Esophagus muscularis mucosa (tissue), 4 donors: ENCODE measurements at regions not wholly inside any gene's neighbourhood (a gene's known extent, or its start where the extent isn't known, plus 50 kb on each side); places are given as distances from the start of the nearest gene placed in this dataset.

Source experiments
- DNase-seq: peaks from one replicate; pipeline ENCODE4 v3.0.0-alpha.2; 2017; ENCODE audit errors: extremely low spot score
- H3K27ac ChIP-seq, 4 donors: fragments of 200-600 bp; sonication (generic); replicated peaks in 1 of 4; 1 replicate in 3 of 4; 2 replicates in 1 of 4; pipeline ENCODE4 v1.5.1; 2016 to 2019; ENCODE audit warnings: mild to moderate bottlenecking in 1 of 4
- H3K27me3 ChIP-seq, 4 donors: fragments of 200-600 bp; sonication (generic); one replicate each; pipeline versions ENCODE4 v1.5.1 to v1.6.0; 2016 to 2019
- H3K36me3 ChIP-seq, 4 donors: fragments of 200-600 bp; sonication (generic); one replicate each; pipeline ENCODE4 v1.5.1; 2016 to 2019
- H3K4me1 ChIP-seq, 4 donors: fragments of 200-600 bp; sonication (generic); one replicate each; pipeline ENCODE4 v1.5.1; 2016 to 2019
- H3K4me3 ChIP-seq, 4 donors: fragments of 200-600 bp; sonication (generic); 1 replicate in 2 of 4; 2 replicates in 2 of 4; pipeline ENCODE4 v1.5.1; 2016 to 2019; ENCODE audit warnings: mild to moderate bottlenecking in 4 of 4, moderate library complexity in 1 of 4
- H3K9me3 ChIP-seq, 4 donors: fragments of 200-600 bp; sonication (generic); 1 replicate in 3 of 4; 2 replicates in 1 of 4; pipeline ENCODE4 v1.5.1; 2016 to 2019
- CTCF ChIP-seq, 3 experiments: fragments of 200-600 bp in 2 of 3; fragments of 450-650 bp in 1 of 3; sonication (generic) in 2 of 3; IDR thresholded peaks; one replicate each; pipeline ENCODE4 v1.5.1; 2017 to 2019; ENCODE audit warnings: antibody characterized with exemption in 3 of 3, mild to moderate bottlenecking in 2 of 3, moderate library complexity in 1 of 3
- EP300 ChIP-seq: sonication (generic); formaldehyde crosslinking; IDR thresholded peaks from one replicate; pipeline ENCODE4 v1.6.1; 2017; ENCODE audit warnings: antibody characterized with exemption
- POLR2A ChIP-seq: fragments of 450-650 bp; IDR thresholded peaks from one replicate; pipeline ENCODE4 v1.6.1; 2017; ENCODE audit warnings: antibody characterized with exemption, moderate library complexity, mild to moderate bottlenecking, low read depth
- POLR2AphosphoS5 ChIP-seq, 2 donors: sonication (generic); formaldehyde crosslinking; IDR thresholded peaks; one replicate each; pipeline ENCODE4 v1.6.1; 2017; ENCODE audit warnings: antibody characterized with exemption in 2 of 2
- WGBS: methylation state at CpG from one replicate; pipeline ENCODE4 v1.1.5; 2018; 5-methylcytosine and 5-hydroxymethylcytosine counted together
- intact Hi-C: fragments of 100-400 bp; cut with DNase I; formaldehyde crosslinking; loops from one replicate; pipeline ENCODE4 v1.15.1; 2023

GRCh38 chr18:46271488-46271887 lies 167.3 kb downstream of the HAUS1 start:
- Histone ChIP-seq H3K27me3 (no peaks in the 10 kb centered on the region), H3K4me1 (peaks cover 0 to 8% (median 0%) of the 10 kb centered on the region in 4 donors), H3K9me3 (no peaks in the 10 kb centered on the region), H3K4me3 (no peak overlapping the region), H3K27ac (no peak overlapping the region), H3K36me3 (peaks cover 0 to 10% (median 0%) of the 10 kb centered on the region in 4 donors)
- no peak for DNase-seq
- intact Hi-C loops: no loop called here
- TF ChIP-seq EP300 (no peak), POLR2A (no peak), CTCF (IDR thresholded peaks at IDR 0.05) (no peak), POLR2AphosphoS5 (IDR thresholded peaks at IDR 0.05) (no peak)
- WGBS: 92% methylated on average over 2 of the region's 2 CpGs

GRCh38 chr18:46273861-46274260 lies 169.7 kb downstream of the HAUS1 start:
- H3K4me1 ChIP-seq: peaks cover 0 to 15% (median 1%) of the 10 kb centered on the region in 4 donors
- TF ChIP-seq POLR2A: no peak
- no peak for TF ChIP-seq EP300
- TF ChIP-seq CTCF (IDR thresholded peaks at IDR 0.05): no peak
- TF ChIP-seq POLR2AphosphoS5 (IDR thresholded peaks at IDR 0.05): no peak
- H3K27ac ChIP-seq: no peak overlapping the region
- no peaks in the 10 kb centered on the region for H3K36me3 ChIP-seq
- H3K4me3 ChIP-seq: no peak overlapping the region
- no CpG with 5 or more reads among the region's 1 CpG for WGBS
- no peaks in the 10 kb centered on the region for H3K9me3 ChIP-seq
- no peaks in the 10 kb centered on the region for H3K27me3 ChIP-seq
- DNase-seq: no peak
- intact Hi-C loops: no loop called here

GRCh38 chr18:46274266-46274665 lies 170.1 kb downstream of the HAUS1 start:
- WGBS: 74% methylated on average over 1 of the region's 1 CpG
- no peak for DNase-seq
- Histone ChIP-seq H3K36me3 (no peaks in the 10 kb centered on the region), H3K27ac (no peak overlapping the region), H3K27me3 (no peaks in the 10 kb centered on the region), H3K4me1 (peaks cover 0 to 12% (median 1%) of the 10 kb centered on the region in 4 donors), H3K9me3 (no peaks in the 10 kb centered on the region), H3K4me3 (no peak overlapping the region)
- intact Hi-C loops: no loop called here
- TF ChIP-seq EP300 (no peak), CTCF (IDR thresholded peaks at IDR 0.05) (no peak), POLR2A (no peak), POLR2AphosphoS5 (IDR thresholded peaks at IDR 0.05) (no peak)

GRCh38 chr18:46275370-46275769 lies 171.2 kb downstream of the HAUS1 start:
- Histone ChIP-seq H3K4me1 (peaks cover 0 to 12% (median 1%) of the 10 kb centered on the region in 4 donors), H3K36me3 (no peaks in the 10 kb centered on the region), H3K27ac (no peak overlapping the region), H3K27me3 (no peaks in the 10 kb centered on the region), H3K4me3 (no peak overlapping the region), H3K9me3 (no peaks in the 10 kb centered on the region)
- intact Hi-C loops: loop anchor here (5.0 kb wide), 1 partner anchor 103 kb away; a partner anchor contains a TSS
- DNase-seq: no peak
- TF ChIP-seq EP300 (no peak), POLR2A (no peak), CTCF (IDR thresholded peaks at IDR 0.05) (no peak), POLR2AphosphoS5 (IDR thresholded peaks at IDR 0.05) (no peak)
- WGBS: 82% methylated on average over 4 of the region's 4 CpGs

GRCh38 chr18:46276748-46277147 lies 172.6 kb downstream of the HAUS1 start:
- intact Hi-C loops: loop anchor here (5.0 kb wide), 1 partner anchor 104 kb away; a partner anchor contains a TSS
- Histone ChIP-seq H3K36me3 (no peaks in the 10 kb centered on the region), H3K4me3 (no peak overlapping the region), H3K9me3 (no peaks in the 10 kb centered on the region), H3K27me3 (no peaks in the 10 kb centered on the region), H3K4me1 (peaks cover 6 to 12% (median 7%) of the 10 kb centered on the region in 4 donors), H3K27ac (no peak overlapping the region)
- 87% methylated on average over 3 of the region's 3 CpGs for WGBS
- TF ChIP-seq POLR2AphosphoS5 (IDR thresholded peaks at IDR 0.05) (no peak), CTCF (IDR thresholded peaks at IDR 0.05) (no peak), EP300 (no peak), POLR2A (no peak)
- DNase-seq: no peak
